ENCODE measurements at regions not wholly inside any gene's neighbourhood (a gene's known extent, or its start where the extent isn't known, plus 50 kb on each side); places are given as distances from the start of the nearest gene placed in this dataset.

- TF ChIP-seq POLR2AphosphoS5 (IDR thresholded peaks at IDR 0.05) = no peak
- no peak for TF ChIP-seq CTCF (IDR thresholded peaks at IDR 0.05; ENCODE audit: poor library complexity, severe bottlenecking)
- no peak for TF ChIP-seq REST (IDR thresholded peaks at IDR 0.05; ENCODE audit: borderline replicate concordance)
- no peak for TF ChIP-seq RAD21 (conservative IDR thresholded peaks at IDR 0.05)
- no peak for TF ChIP-seq EZH2 (IDR thresholded peaks at IDR 0.05; ENCODE audit: borderline replicate concordance, insufficient read depth, low read length, poor library complexity, severe bottlenecking)
- TF ChIP-seq MXI1 (conservative IDR thresholded peaks at IDR 0.05; ENCODE audit: poor library complexity, severe bottlenecking) = no peak
- no peak for TF ChIP-seq EP300 (conservative IDR thresholded peaks at IDR 0.05; ENCODE audit: poor library complexity, severe bottlenecking)
- TF ChIP-seq SMC3 (conservative IDR thresholded peaks at IDR 0.05; ENCODE audit: poor library complexity) = no peak
Observed at GRCh38 chr13:83666141-83666540, 216.1 kb downstream of the SLITRK1 start.
